ENCODE measurements at regions not wholly inside any gene's neighbourhood (a gene's known extent, or its start where the extent isn't known, plus 50 kb on each side); places are given as distances from the start of the nearest gene placed in this dataset.

- Histone ChIP-seq H4K20me1 (ENCODE audit: insufficient read depth, poor library complexity, severe bottlenecking) (no peaks in the 10 kb centered on the region), H3K27ac (peak overlapping the region; percentile 87), H3K79me2 (no peaks in the 10 kb centered on the region), H3K4me3 (no peak overlapping the region), H2AFZ (no peak overlapping the region), H3K9me2 (replicated peaks; ENCODE audit: insufficient read depth) (no peaks in the 10 kb centered on the region), H3K4me2 (peak overlapping the region; percentile 58), H3K9me3 (ENCODE audit: low read depth) (no peaks in the 10 kb centered on the region), H3K36me3 (replicated peaks; ENCODE audit: insufficient read depth, low read depth) (no peaks in the 10 kb centered on the region), H3K27me3 (no peaks in the 10 kb centered on the region), H3K4me1 (ENCODE audit: insufficient read depth) (peaks cover 41% of the 10 kb centered on the region)
- 56% methylated on average over 13 of the region's 13 CpGs for WGBS (ENCODE audit: low lambda C conversion rate, missing lambda C conversion rate)
- no peak for TF ChIP-seq EZH2phosphoT487 (IDR thresholded peaks at IDR 0.05; ENCODE audit: low read depth, severe bottlenecking, unreplicated experiment)
- TF ChIP-seq CTCF (IDR thresholded peaks at IDR 0.05; ENCODE audit: poor library complexity), result peak; percentile 2
- no peak for TF ChIP-seq EZH2 (IDR thresholded peaks at IDR 0.05; ENCODE audit: borderline replicate concordance)
- DNase-seq (ENCODE audit: low spot score), result peak; percentile 64
These were observed 96.1 kb upstream of the MBNL2 start for GRCh38 chr13:97125810-97126738.

DNA sequence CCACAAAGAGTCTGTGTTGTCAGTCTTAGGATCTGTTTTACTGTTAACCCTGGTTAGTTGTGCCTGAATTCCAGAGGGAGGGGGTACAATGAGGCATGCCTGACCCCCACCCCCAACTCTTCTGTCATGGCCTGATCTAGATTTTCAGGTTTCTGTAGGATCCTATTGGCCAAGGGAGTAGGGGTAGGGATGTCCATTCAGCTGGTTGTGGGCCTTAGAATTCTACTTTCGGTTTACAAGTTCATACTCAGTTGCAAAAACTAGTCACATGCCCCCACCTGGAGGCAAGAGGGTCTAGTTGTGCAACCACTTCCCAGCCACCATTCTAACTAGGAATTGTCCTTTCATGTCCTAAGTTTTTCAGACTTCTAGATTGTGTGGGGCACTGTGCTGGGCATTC is 94.3 kb upstream of the MBNL2 start:
- no peaks in the 10 kb centered on the region for H3K79me2 ChIP-seq
- H3K36me3 ChIP-seq (replicated peaks; ENCODE audit: insufficient read depth, low read depth), result no peaks in the 10 kb centered on the region
- no peak overlapping the region for H3K4me2 ChIP-seq
- H3K4me3 ChIP-seq, result no peak overlapping the region
- 65% methylated on average over 1 of the region's 1 CpG for WGBS (ENCODE audit: low lambda C conversion rate, missing lambda C conversion rate)
- no peak overlapping the region for H2AFZ ChIP-seq
- H3K9me2 ChIP-seq (replicated peaks; ENCODE audit: insufficient read depth), result no peaks in the 10 kb centered on the region
- TF ChIP-seq EZH2phosphoT487 (IDR thresholded peaks at IDR 0.05; ENCODE audit: low read depth, severe bottlenecking, unreplicated experiment) (no peak), EZH2 (IDR thresholded peaks at IDR 0.05; ENCODE audit: borderline replicate concordance) (no peak), CTCF (IDR thresholded peaks at IDR 0.05; ENCODE audit: poor library complexity) (no peak)
- peaks cover 23% of the 10 kb centered on the region for H3K4me1 ChIP-seq (ENCODE audit: insufficient read depth)
- H4K20me1 ChIP-seq (ENCODE audit: insufficient read depth, poor library complexity, severe bottlenecking), result no peaks in the 10 kb centered on the region
- no peak for DNase-seq (ENCODE audit: low spot score)
- H3K27me3 ChIP-seq, result no peaks in the 10 kb centered on the region
- peak overlapping the region; percentile 87 for H3K27ac ChIP-seq
- no peaks in the 10 kb centered on the region for H3K9me3 ChIP-seq (ENCODE audit: low read depth)

GRCh38 chr13:97130190-97130589 is 91.9 kb upstream of the MBNL2 start:
- no peak for DNase-seq (ENCODE audit: low spot score)
- H3K9me3 ChIP-seq (ENCODE audit: low read depth), result no peaks in the 10 kb centered on the region
- H3K4me3 ChIP-seq, result no peak overlapping the region
- H4K20me1 ChIP-seq (ENCODE audit: insufficient read depth, poor library complexity, severe bottlenecking), result no peaks in the 10 kb centered on the region
- no peak overlapping the region for H3K27ac ChIP-seq
- H3K9me2 ChIP-seq (replicated peaks; ENCODE audit: insufficient read depth), result no peaks in the 10 kb centered on the region
- no peaks in the 10 kb centered on the region for H3K27me3 ChIP-seq
- TF ChIP-seq EZH2phosphoT487 (IDR thresholded peaks at IDR 0.05; ENCODE audit: low read depth, severe bottlenecking, unreplicated experiment) (no peak), CTCF (IDR thresholded peaks at IDR 0.05; ENCODE audit: poor library complexity) (no peak), EZH2 (IDR thresholded peaks at IDR 0.05; ENCODE audit: borderline replicate concordance) (no peak)
- H3K4me1 ChIP-seq (ENCODE audit: insufficient read depth), result peaks cover 13% of the 10 kb centered on the region
- no peak overlapping the region for H3K4me2 ChIP-seq
- no peaks in the 10 kb centered on the region for H3K36me3 ChIP-seq (replicated peaks; ENCODE audit: insufficient read depth, low read depth)
- no peaks in the 10 kb centered on the region for H3K79me2 ChIP-seq
- 73% methylated on average over 1 of the region's 1 CpG for WGBS (ENCODE audit: low lambda C conversion rate, missing lambda C conversion rate)
- no peak overlapping the region for H2AFZ ChIP-seq

Measured in hepatocyte (in vitro differentiated cells).